ENCODE measurements at regions not wholly inside any gene's neighbourhood (a gene's known extent, or its start where the extent isn't known, plus 50 kb on each side); places are given as distances from the start of the nearest gene placed in this dataset.

- TF ChIP-seq NRF1 (IDR thresholded peaks at IDR 0.05; ENCODE audit: low read depth, low read length) (no peak), TAF1 (IDR thresholded peaks at IDR 0.05; ENCODE audit: low read depth, low read length) (no peak), POLR2AphosphoS5 (IDR thresholded peaks at IDR 0.05; ENCODE audit: low read depth, low read length) (no peak), RXRA (IDR thresholded peaks at IDR 0.05; ENCODE audit: insufficient read depth, low read depth, low read length) (no peak), GABPA (IDR thresholded peaks at IDR 0.05; ENCODE audit: borderline replicate concordance, insufficient read depth, low read length) (no peak)
- TF ChIP-seq, protein P1, sequence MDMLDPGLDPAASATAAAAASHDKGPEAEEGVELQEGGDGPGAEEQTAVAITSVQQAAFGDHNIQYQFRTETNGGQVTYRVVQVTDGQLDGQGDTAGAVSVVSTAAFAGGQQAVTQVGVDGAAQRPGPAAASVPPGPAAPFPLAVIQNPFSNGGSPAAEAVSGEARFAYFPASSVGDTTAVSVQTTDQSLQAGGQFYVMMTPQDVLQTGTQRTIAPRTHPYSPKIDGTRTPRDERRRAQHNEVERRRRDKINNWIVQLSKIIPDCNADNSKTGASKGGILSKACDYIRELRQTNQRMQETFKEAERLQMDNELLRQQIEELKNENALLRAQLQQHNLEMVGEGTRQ (IDR thresholded peaks at IDR 0.05; ENCODE audit: low read length): no peak
- TF ChIP-seq, protein P2, sequence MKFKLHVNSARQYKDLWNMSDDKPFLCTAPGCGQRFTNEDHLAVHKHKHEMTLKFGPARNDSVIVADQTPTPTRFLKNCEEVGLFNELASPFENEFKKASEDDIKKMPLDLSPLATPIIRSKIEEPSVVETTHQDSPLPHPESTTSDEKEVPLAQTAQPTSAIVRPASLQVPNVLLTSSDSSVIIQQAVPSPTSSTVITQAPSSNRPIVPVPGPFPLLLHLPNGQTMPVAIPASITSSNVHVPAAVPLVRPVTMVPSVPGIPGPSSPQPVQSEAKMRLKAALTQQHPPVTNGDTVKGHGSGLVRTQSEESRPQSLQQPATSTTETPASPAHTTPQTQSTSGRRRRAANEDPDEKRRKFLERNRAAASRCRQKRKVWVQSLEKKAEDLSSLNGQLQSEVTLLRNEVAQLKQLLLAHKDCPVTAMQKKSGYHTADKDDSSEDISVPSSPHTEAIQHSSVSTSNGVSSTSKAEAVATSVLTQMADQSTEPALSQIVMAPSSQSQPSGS (IDR thresholded peaks at IDR 0.05; ENCODE audit: low read length): no peak
These were observed 258.0 kb upstream of the EDNRA start for GRCh38 chr4:147222906-147223305.
